ENCODE measurements at regions not wholly inside any gene's neighbourhood (a gene's known extent, or its start where the extent isn't known, plus 50 kb on each side); places are given as distances from the start of the nearest gene placed in this dataset.

DNA sequence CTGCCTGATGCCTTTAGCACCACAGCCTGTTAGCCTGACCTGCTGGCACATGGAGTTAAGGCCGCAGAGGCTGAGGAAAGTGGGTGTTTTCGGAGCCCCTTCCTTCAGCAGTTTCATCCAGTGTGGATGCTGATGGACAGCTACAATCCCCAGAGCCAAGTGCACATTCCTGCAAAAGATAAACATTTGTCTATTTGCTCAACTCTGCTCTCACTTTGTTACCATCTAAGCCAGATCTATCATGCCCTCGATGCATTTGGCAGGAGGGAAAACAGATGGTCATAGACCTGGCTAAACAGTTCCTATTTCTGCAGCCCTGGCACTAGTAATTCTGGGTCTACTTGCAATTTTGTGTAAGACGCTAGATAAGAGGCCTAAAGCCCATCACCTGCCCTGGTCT is 312.9 kb upstream of the RASGRP1 start:
- Histone ChIP-seq H3K4me1 (ENCODE audit: control insufficient read depth in 1 of 2, low read depth in 2 of 2) (peaks cover 0 to 6% of the 10 kb centered on the region in 2 donors), H3K9me3 (no peaks in the 10 kb centered on the region)
- TF ChIP-seq, protein P1, sequence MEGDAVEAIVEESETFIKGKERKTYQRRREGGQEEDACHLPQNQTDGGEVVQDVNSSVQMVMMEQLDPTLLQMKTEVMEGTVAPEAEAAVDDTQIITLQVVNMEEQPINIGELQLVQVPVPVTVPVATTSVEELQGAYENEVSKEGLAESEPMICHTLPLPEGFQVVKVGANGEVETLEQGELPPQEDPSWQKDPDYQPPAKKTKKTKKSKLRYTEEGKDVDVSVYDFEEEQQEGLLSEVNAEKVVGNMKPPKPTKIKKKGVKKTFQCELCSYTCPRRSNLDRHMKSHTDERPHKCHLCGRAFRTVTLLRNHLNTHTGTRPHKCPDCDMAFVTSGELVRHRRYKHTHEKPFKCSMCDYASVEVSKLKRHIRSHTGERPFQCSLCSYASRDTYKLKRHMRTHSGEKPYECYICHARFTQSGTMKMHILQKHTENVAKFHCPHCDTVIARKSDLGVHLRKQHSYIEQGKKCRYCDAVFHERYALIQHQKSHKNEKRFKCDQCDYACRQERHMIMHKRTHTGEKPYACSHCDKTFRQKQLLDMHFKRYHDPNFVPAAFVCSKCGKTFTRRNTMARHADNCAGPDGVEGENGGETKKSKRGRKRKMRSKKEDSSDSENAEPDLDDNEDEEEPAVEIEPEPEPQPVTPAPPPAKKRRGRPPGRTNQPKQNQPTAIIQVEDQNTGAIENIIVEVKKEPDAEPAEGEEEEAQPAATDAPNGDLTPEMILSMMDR (IDR thresholded peaks at IDR 0.05) = no peak

DNA sequence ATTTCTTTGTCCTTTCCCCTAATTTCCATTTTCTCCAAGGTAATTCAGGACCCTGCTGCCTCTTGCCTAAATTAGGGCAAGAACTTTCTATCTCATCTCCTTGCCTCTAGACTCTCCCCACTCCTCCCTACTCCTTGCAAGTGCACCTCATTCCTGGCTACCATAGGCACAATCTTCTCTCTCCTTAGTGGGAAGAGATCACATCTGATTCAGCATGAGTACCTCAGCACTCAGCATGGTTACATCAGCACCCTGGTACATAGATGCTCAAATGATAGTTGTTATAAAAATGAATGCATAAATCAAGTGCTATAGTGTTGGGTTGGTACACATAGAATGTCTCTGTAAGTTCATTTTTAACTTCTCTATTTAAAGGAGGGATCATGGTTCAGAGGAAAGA is 313.4 kb upstream of the RASGRP1 start:
- Histone ChIP-seq H3K27ac (no peak overlapping the region), H3K36me3 (no peaks in the 10 kb centered on the region), H3K4me1 (ENCODE audit: control insufficient read depth in 1 of 2, low read depth in 2 of 2) (peaks cover 0 to 6% of the 10 kb centered on the region in 2 donors), H3K27me3 (replicated peaks; ENCODE audit: insufficient read depth) (no peaks in the 10 kb centered on the region), H3K9me3 (no peaks in the 10 kb centered on the region), H3K4me3 (no peak overlapping the region)
- TF ChIP-seq, protein P1 (IDR thresholded peaks at IDR 0.05) = no peak
- ATAC-seq (ENCODE audit: insufficient number of reproducible peaks, low FRiP score, low read depth) = no peak
- no peak for DNase-seq (ENCODE audit: low spot score)

More for the DNA sequence above, 312.9 kb upstream of the RASGRP1 start:
- no peaks in the 10 kb centered on the region for H3K36me3 ChIP-seq
- ATAC-seq (ENCODE audit: insufficient number of reproducible peaks, low FRiP score, low read depth) = no peak
- H3K27ac ChIP-seq = no peak overlapping the region
- H3K27me3 ChIP-seq (replicated peaks; ENCODE audit: insufficient read depth) = no peaks in the 10 kb centered on the region
- DNase-seq (ENCODE audit: low spot score) = no peak
- H3K4me3 ChIP-seq = no peak overlapping the region

DNA sequence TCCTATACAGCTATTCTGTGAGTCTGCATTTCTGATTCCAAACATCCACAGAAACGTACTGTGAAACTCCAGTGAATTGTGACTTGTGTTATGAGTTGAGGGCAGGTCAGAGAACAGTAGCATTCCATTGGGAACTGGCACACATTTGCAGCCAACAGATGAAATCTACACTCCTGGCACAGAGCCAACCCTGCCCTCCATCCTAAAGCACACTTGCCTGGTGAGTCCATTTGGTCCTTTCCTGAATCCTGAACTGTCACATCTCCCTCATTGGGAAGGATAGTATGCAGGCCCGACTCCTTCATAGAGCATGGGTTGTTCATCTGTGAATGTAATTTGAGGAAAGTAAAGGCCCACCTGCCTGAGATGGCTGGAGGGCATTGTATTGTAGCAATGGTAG is 314.3 kb upstream of the RASGRP1 start:
- no peak for DNase-seq (ENCODE audit: low spot score)
- Histone ChIP-seq H3K4me3 (no peak overlapping the region), H3K4me1 (ENCODE audit: control insufficient read depth in 1 of 2, low read depth in 2 of 2) (peaks cover 0 to 6% of the 10 kb centered on the region in 2 donors), H3K9me3 (no peaks in the 10 kb centered on the region), H3K27me3 (replicated peaks; ENCODE audit: insufficient read depth) (no peaks in the 10 kb centered on the region), H3K36me3 (no peaks in the 10 kb centered on the region), H3K27ac (no peak overlapping the region)
- TF ChIP-seq, protein P1 (IDR thresholded peaks at IDR 0.05) = no peak
- no peak for ATAC-seq (ENCODE audit: insufficient number of reproducible peaks, low FRiP score, low read depth)

DNA sequence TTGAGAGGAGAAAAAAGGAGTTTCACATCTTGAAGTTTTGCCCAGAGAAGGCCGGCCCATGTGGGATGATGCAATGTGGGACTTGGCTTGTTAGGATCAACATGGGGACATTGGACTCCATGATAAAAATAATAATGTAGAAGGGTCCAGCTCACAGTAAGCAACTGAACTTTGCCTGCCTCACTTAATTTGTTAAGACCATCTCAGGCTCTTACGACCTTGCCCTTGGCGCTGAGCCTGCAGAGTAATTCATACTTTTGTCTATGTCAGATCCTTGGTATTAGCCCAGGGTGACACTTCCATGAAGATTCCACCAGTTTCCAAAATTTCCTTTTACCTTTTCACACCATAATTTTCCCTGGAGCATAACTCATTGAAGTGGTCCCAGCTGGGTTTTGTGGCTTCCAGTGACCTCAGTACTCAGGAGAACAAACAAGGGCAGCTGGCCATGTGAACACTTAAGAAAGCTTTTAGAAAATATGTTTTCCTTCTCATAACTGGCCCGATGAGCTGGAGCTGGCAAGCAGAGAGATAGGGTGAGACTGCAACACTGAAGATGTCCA is 315.4 kb upstream of the RASGRP1 start:
- ATAC-seq (ENCODE audit: insufficient number of reproducible peaks, low FRiP score, low read depth) = no peak
- no peak for DNase-seq (ENCODE audit: low spot score)

DNA sequence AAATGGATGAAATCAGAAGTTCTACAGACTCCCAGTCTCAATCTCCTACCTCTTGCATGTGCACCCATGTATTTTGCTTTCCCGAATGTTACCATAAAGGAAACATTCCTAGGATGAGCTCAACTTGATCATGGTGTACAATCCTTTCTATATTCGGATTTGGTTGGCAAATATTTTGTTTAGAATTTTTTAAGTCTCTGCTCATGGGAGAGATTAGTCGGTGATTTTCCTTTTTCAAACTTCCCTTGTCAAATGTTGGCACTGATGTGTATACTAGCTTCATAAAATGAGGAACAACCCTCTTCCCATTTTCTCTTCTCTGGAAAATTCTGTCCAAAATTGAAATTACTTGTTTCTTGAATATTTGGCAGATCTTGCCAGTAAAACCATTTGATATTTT is 317.6 kb upstream of the RASGRP1 start:
- ATAC-seq (ENCODE audit: insufficient number of reproducible peaks, low FRiP score, low read depth) = no peak
- Histone ChIP-seq H3K4me3 (no peak overlapping the region), H3K36me3 (no peaks in the 10 kb centered on the region), H3K9me3 (no peaks in the 10 kb centered on the region), H3K27ac (no peak overlapping the region), H3K4me1 (ENCODE audit: control insufficient read depth in 1 of 2, low read depth in 2 of 2) (peaks cover 0 to 6% of the 10 kb centered on the region in 2 donors), H3K27me3 (replicated peaks; ENCODE audit: insufficient read depth) (no peaks in the 10 kb centered on the region)
- TF ChIP-seq, protein P1 (IDR thresholded peaks at IDR 0.05) = no peak
- DNase-seq (ENCODE audit: low spot score) = no peak

More for the DNA sequence above, 315.4 kb upstream of the RASGRP1 start:
- H3K4me3 ChIP-seq = no peak overlapping the region
- H3K9me3 ChIP-seq = no peaks in the 10 kb centered on the region
- TF ChIP-seq, protein P1 (IDR thresholded peaks at IDR 0.05) = no peak
- no peak overlapping the region for H3K27ac ChIP-seq
- H3K36me3 ChIP-seq = no peaks in the 10 kb centered on the region
- no peaks in the 10 kb centered on the region for H3K27me3 ChIP-seq (replicated peaks; ENCODE audit: insufficient read depth)
- H3K4me1 ChIP-seq (ENCODE audit: control insufficient read depth in 1 of 2, low read depth in 2 of 2) = peaks cover 0 to 6% of the 10 kb centered on the region in 2 donors

All from thoracic aorta (tissue), 2 donors.